Skeletal muscle satellite cell (primary cell): ENCODE measurements at regions not wholly inside any gene's neighbourhood (a gene's known extent, or its start where the extent isn't known, plus 50 kb on each side); places are given as distances from the start of the nearest gene placed in this dataset.

ENCODE experiments used
- H3K27me3 ChIP-seq: 2 replicates; pipeline ENCODE4 v1.7.0; 2013; ENCODE audit warnings: low read length; ENCODE audit not compliant: control insufficient read depth, insufficient read depth
- H3K36me3 ChIP-seq: 2 replicates; pipeline ENCODE4 v1.7.0; 2013; ENCODE audit warnings: mild to moderate bottlenecking, control low read depth, low read length; ENCODE audit not compliant: insufficient read depth
- H3K4me1 ChIP-seq: 2 replicates; pipeline ENCODE4 v1.7.0; 2013; ENCODE audit warnings: low read length; ENCODE audit not compliant: control insufficient read depth, insufficient read depth
- H3K4me2 ChIP-seq: 2 replicates; pipeline ENCODE4 v1.7.0; 2013; ENCODE audit warnings: mild to moderate bottlenecking, low read length
- H3K4me3 ChIP-seq: 2 replicates; pipeline ENCODE4 v1.7.0; 2013; ENCODE audit warnings: low read length
- H3K9ac ChIP-seq: 2 replicates; pipeline ENCODE4 v1.7.0; 2013; ENCODE audit warnings: mild to moderate bottlenecking, low read depth, low read length, moderate library complexity
- H3K9me3 ChIP-seq: replicated peaks from 2 replicates; pipeline ENCODE4 v1.7.0; 2013; ENCODE audit warnings: mild to moderate bottlenecking, control low read depth, low read length

GRCh38 chr17:21522755-21523336, 146.7 kb downstream of the KCNJ12 start:
- peaks cover 6% of the 10 kb centered on the region for H3K27me3 ChIP-seq
- H3K9ac ChIP-seq: no peak overlapping the region
- H3K4me3 ChIP-seq: no peak overlapping the region
- H3K4me1 ChIP-seq: peaks cover 11% of the 10 kb centered on the region
- no peaks in the 10 kb centered on the region for H3K9me3 ChIP-seq
- no peaks in the 10 kb centered on the region for H3K36me3 ChIP-seq
- H3K4me2 ChIP-seq: no peak overlapping the region

- no peaks in the 10 kb centered on the region for H3K9me3 ChIP-seq
- no peaks in the 10 kb centered on the region for H3K36me3 ChIP-seq
- peaks cover 11% of the 10 kb centered on the region for H3K4me1 ChIP-seq
- H3K27me3 ChIP-seq: peaks cover 1% of the 10 kb centered on the region
- peak overlapping the region; percentile 40 for H3K9ac ChIP-seq
- H3K4me3 ChIP-seq: no peak overlapping the region
- H3K4me2 ChIP-seq: peak overlapping the region; percentile 62
Observed at GRCh38 chr17:21523497-21524210, 147.5 kb downstream of the KCNJ12 start.

- no peaks in the 10 kb centered on the region for H3K36me3 ChIP-seq
- H3K4me1 ChIP-seq: peaks cover 11% of the 10 kb centered on the region
- H3K9ac ChIP-seq: peak overlapping the region; percentile 40
- no peaks in the 10 kb centered on the region for H3K27me3 ChIP-seq
- peak overlapping the region; percentile 62 for H3K4me2 ChIP-seq
- no peak overlapping the region for H3K4me3 ChIP-seq
- no peaks in the 10 kb centered on the region for H3K9me3 ChIP-seq
Observed at GRCh38 chr17:21524211-21524591, 148.0 kb downstream of the KCNJ12 start.

- Histone ChIP-seq H3K9me3 (no peaks in the 10 kb centered on the region), H3K27me3 (no peaks in the 10 kb centered on the region), H3K4me1 (peaks cover 11% of the 10 kb centered on the region), H3K9ac (no peak overlapping the region), H3K4me2 (no peak overlapping the region), H3K36me3 (no peaks in the 10 kb centered on the region), H3K4me3 (no peak overlapping the region)
Observed at GRCh38 chr17:21525464-21526130, 149.4 kb downstream of the KCNJ12 start.

GRCh38 chr17:21528031-21528695, 152.0 kb downstream of the KCNJ12 start:
- H3K36me3 ChIP-seq: peaks cover 8% of the 10 kb centered on the region
- no peaks in the 10 kb centered on the region for H3K27me3 ChIP-seq
- H3K9me3 ChIP-seq: no peaks in the 10 kb centered on the region
- H3K4me2 ChIP-seq: no peak overlapping the region
- H3K9ac ChIP-seq: no peak overlapping the region
- no peak overlapping the region for H3K4me3 ChIP-seq
- peaks cover 11% of the 10 kb centered on the region for H3K4me1 ChIP-seq

GRCh38 chr17:21530311-21530710, 154.2 kb downstream of the KCNJ12 start:
- Histone ChIP-seq H3K36me3 (peaks cover 29% of the 10 kb centered on the region), H3K9me3 (no peaks in the 10 kb centered on the region), H3K4me1 (no peaks in the 10 kb centered on the region), H3K4me3 (no peak overlapping the region), H3K9ac (no peak overlapping the region), H3K4me2 (no peak overlapping the region), H3K27me3 (no peaks in the 10 kb centered on the region)

- Histone ChIP-seq H3K4me2 (no peak overlapping the region), H3K4me1 (no peaks in the 10 kb centered on the region), H3K9ac (no peak overlapping the region), H3K27me3 (no peaks in the 10 kb centered on the region), H3K4me3 (no peak overlapping the region), H3K9me3 (no peaks in the 10 kb centered on the region), H3K36me3 (peaks cover 29% of the 10 kb centered on the region)
Observed at GRCh38 chr17:21530841-21531240, 154.7 kb downstream of the KCNJ12 start.

- H3K4me3 ChIP-seq: no peak overlapping the region
- no peak overlapping the region for H3K9ac ChIP-seq
- no peak overlapping the region for H3K4me2 ChIP-seq
- no peaks in the 10 kb centered on the region for H3K27me3 ChIP-seq
- H3K36me3 ChIP-seq: peaks cover 29% of the 10 kb centered on the region
- H3K9me3 ChIP-seq: peaks cover 5% of the 10 kb centered on the region
- H3K4me1 ChIP-seq: no peaks in the 10 kb centered on the region
Observed at GRCh38 chr17:21532763-21533385, 156.7 kb downstream of the KCNJ12 start.

- H3K27me3 ChIP-seq: no peaks in the 10 kb centered on the region
- H3K9ac ChIP-seq: no peak overlapping the region
- peaks cover 36% of the 10 kb centered on the region for H3K36me3 ChIP-seq
- H3K9me3 ChIP-seq: peaks cover 5% of the 10 kb centered on the region
- no peak overlapping the region for H3K4me2 ChIP-seq
- H3K4me1 ChIP-seq: no peaks in the 10 kb centered on the region
- no peak overlapping the region for H3K4me3 ChIP-seq
Observed at GRCh38 chr17:21535686-21536375, 156.5 kb upstream of the KCNJ18 start.

- H3K4me1 ChIP-seq: no peaks in the 10 kb centered on the region
- no peak overlapping the region for H3K4me3 ChIP-seq
- peaks cover 38% of the 10 kb centered on the region for H3K36me3 ChIP-seq
- peaks cover 5% of the 10 kb centered on the region for H3K9me3 ChIP-seq
- no peak overlapping the region for H3K9ac ChIP-seq
- H3K27me3 ChIP-seq: no peaks in the 10 kb centered on the region
- no peak overlapping the region for H3K4me2 ChIP-seq
Observed at GRCh38 chr17:21537302-21537701, 155.0 kb upstream of the KCNJ18 start.

GRCh38 chr17:21538615-21539014, 153.7 kb upstream of the KCNJ18 start:
- peaks cover 5% of the 10 kb centered on the region for H3K9me3 ChIP-seq
- H3K4me1 ChIP-seq: no peaks in the 10 kb centered on the region
- H3K36me3 ChIP-seq: peaks cover 36% of the 10 kb centered on the region
- H3K4me3 ChIP-seq: no peak overlapping the region
- no peaks in the 10 kb centered on the region for H3K27me3 ChIP-seq
- no peak overlapping the region for H3K9ac ChIP-seq
- H3K4me2 ChIP-seq: no peak overlapping the region
